ENCODE measurements at regions not wholly inside any gene's neighbourhood (a gene's known extent, or its start where the extent isn't known, plus 50 kb on each side); places are given as distances from the start of the nearest gene placed in this dataset.
"Not testable (repeated sequence)": the region's sequence is repeated elsewhere in the genome, so short reads cannot be mapped to it uniquely, and the experiment has no call there.

DNA sequence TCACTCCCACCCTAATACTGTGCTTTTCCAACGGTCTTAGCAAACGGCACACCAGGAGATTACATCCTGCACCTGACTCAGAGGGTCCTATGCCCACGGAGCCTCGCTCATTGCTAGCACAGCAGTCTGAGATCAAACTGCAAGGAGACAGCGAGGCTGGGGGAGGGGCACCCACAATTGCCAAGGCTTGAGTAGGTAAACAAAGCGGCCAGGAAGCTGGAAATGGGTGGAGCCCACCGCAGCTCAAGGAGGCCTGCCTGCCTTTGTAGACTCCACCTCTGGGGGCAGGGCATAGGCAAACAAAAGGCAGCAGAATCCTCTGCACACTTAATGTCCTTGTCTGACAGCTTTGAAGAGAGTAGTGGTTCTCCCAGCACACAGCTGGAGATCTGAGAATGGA lies 450.2 kb downstream of the DIRAS2 start:
- intact Hi-C loops (cut with DNase I) = not testable (repeated sequence)
- peak in 1 of 10 donors; percentile 39 for DNase-seq

DNA sequence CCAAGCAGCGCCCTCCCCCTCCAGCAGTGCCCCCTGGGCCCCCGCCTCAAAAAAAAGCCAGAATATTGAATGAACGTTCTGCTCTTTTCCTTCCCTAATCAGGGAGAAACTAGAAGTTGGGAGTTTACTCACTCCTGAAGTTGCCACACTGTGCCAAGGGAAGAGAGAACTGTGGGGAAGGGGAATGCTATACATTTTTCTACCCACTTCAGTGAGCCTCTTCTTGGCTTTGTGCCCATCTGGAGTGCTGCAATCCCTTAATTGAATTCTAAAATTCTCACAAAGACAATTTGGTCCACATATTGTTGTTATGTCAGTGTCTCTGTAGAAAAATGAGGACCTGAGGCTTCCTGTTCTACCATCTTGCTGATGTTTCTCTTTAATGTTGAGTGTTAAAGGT lies 443.7 kb downstream of the DIRAS2 start:
- intact Hi-C loops (cut with DNase I) = no loop called here
- DNase-seq = no peak

DNA sequence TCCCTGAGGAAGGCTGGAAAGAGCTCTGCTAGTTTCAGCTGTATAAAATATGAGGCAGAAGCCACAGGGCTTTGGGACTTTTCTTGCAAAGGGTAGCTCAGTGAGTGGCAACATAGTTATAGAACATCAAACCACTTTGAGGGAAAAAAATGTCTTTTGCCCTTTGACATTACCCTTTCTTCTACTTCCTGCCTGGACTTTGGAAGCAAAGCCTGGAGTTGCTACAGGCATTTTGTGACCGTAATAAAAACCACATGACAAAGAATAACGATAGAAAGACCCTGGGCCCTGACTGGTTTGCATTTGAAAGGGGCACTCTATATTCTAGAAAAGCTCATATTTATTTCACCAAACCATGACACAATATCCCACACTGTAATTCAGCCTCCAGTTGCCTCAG lies 440.9 kb downstream of the DIRAS2 start:
- peak in 1 of 10 donors; percentile 8 for DNase-seq

DNA sequence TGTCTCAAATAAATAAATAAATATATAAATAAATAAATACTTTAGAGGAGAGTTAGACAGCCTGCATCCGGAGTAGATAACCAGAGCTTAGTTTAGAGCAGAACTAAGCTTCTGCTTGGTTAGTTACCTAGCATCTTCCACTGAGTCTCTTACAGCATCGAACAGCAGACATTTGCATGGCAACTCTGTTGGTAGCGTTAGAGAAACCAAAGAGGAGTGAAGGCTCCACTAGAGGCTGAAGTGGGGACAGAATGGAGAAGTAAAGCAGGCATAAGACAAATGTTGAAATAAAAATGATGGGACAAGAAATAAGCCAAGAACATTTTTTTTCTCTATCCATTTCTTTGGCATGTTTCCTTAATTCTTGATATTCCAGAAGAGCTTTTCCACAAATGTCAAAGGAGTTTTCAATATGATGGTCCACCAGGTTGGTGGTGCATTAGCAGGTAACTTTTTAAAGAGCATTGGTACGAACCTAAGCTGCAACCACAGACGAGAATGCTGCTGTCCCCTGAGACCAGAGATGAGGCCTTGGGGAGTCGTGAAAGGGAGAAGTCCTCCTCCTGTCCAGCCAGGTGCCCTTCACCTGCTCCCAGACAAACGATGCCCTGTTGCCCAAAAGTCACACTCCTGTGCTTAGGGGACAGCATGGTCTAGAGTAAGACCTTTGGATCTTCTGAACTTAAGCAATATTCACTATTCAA lies 438.3 kb downstream of the DIRAS2 start:
- intact Hi-C loops (cut with DNase I) = no loop called here

More for the DNA sequence above, 440.9 kb downstream of the DIRAS2 start:
- intact Hi-C loops (cut with DNase I) = no loop called here

DNA sequence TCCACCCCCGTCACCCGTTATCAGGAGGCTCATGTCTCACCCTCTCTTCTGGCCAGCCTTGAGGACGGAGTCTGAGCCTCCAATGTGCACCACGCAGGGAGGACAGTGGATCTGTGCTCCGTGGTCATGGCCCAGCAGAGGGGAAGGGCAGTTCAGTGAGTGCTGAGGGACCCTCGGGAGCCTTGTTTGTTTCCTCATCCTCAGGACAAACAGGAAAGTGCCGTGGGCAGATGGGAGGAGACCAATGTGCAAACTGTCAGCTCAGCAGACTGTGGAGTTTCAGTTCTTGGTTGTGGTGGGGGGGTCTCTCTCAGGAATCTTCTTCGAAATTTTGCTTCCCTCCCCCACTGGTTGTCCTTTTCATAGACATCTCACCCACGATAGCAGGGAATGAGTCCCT lies 429.6 kb downstream of the DIRAS2 start:
- intact Hi-C loops (cut with DNase I); DNase-seq: not testable (repeated sequence)

More for the DNA sequence above, 438.3 kb downstream of the DIRAS2 start:
- no peak for DNase-seq

DNA sequence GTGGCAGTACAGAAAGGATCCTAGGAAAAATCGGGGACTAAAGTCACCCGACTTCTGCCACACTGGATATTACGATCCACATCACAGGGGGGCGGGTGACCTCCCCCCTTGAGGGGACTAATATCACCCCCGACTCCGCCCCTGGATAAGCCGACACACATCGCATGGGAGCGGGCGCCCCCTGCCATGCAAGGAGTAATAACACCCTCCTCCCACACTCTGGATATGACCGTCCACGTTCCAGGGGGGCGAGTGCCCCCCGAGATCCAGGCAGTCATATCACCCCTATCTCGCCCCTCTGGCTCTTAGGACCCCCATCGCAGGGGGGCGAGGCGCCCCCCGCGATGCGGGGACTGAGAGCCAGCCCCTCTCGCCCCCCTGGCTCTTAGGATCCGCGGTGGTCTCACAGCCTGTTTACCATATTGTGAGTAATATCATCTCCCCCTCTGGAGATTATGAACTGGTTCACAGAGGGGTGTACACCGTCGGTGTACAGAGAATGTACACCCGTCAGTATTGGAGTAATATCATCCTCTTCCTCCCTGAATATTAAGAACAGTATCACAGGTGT lies 423.0 kb downstream of the DIRAS2 start:
- intact Hi-C loops (cut with DNase I) = loop anchor here (10.0 kb wide), 2 partner anchors 75 to 425 kb away; partner anchors contain the start of gene DIRAS2
- DNase-seq = peak in 1 of 10 donors; percentile 83

DNA sequence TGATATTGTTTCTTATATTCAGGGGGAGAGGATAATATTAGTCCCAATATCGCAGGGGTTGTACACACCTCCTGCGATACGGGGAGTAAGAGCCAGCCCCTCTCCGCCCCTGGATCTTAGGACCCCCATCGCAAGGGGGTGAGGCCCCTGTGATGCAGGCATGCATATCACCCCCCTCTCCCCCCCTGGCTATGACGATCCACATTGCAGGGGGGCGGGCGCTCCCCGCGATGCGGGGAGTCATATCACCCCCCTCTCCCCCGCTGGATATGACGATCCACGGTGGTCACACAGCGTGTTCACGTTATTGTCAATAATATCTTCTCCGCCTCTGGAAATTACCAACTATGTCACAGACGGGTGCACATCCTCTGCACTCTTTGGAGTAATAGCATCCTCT lies 420.7 kb downstream of the DIRAS2 start:
- not testable (repeated sequence) for DNase-seq
- intact Hi-C loops (cut with DNase I) = loop anchor here (10.0 kb wide), 2 partner anchors 77 to 423 kb away; partner anchors contain the start of gene DIRAS2

DNA sequence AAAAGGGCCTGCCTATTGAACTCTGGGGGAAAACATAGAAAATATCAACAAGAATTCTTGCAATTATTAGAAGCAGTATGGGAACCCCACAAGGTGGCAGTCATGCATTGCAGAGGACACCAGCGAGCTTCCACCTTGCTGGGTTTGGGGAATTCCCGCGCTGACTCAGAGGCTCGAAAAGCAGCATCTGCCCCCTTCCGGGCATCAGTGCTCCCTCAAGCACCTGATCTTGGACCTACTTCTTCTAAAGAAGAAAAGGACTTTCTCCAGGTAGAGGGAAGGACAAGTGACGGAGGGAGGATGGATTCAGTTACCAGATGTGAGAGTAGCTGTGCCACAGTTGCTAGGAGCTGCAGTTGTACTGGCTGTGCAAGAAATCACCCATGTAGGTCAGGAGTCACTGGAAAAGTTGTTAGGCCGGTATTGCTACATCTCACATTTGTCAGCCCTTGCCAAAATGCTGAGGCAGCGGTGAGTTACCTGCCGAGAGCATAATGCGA lies 415.7 kb downstream of the DIRAS2 start:
- DNase-seq = peak; percentile 22 to 94 (median 65)
- intact Hi-C loops (cut with DNase I) = loop anchor here (5.0 to 10.0 kb wide), 3 partner anchors 82 to 530 kb away; partner anchors contain the start of gene DIRAS2

DNA sequence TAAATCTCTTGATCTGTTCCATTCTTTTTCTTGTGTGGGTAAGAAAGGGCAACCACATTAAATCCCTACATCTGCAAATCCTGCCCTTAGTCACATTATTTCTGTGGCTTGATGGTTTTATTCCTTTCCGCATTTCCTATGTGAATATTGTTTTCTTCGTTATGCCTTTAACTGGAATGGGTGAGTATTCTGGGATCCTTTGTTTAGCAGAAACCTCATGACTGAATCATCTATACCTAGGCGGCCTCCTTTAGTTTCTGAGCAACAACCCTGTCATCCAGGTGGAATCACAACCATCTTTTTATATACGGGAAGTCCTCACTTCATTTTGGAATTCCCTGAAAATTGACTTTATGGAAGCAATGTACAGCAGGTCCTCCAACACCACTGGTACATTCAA lies 409.5 kb downstream of the DIRAS2 start:
- intact Hi-C loops (cut with DNase I); DNase-seq: not testable (repeated sequence)

DNA sequence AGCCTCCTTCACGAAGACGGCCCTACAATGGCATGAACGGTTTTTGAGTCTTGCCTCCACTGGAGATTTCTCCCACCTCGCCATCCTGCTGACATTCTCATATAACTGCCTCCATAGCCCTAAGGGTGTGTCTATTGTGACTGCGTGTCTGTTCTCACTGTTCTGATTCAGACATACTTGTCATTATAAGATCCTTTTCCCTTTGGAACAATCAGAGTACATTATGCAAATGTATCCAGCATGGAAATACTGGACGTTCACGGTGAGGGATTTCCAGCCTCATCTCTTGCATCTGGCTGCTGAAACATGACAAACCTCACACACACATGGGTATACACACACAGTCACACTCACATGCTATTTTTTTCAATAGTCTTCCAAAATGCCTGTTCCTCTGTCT lies 402.1 kb downstream of the DIRAS2 start:
- DNase-seq = no peak
- intact Hi-C loops (cut with DNase I) = no loop called here

DNA sequence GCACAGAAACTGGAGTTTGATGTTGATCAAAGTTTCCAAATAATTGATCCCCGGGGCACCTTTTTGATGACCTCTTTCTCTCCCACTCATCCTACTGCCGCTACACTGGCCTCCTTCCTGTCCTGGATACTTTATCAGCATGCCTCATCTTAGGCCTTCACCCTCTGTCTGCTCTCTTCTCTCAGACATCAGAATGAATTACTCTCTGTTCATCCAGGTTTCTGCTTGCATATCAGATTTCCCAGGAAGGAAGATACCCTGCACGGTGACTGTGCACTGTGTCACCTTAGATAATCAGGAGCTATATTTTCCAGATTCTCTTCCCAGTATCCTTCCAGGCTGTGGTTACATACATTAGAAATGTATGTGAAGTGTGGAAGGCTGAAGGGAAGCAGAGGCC lies 397.0 kb downstream of the DIRAS2 start:
- intact Hi-C loops (cut with DNase I) = no loop called here

DNA sequence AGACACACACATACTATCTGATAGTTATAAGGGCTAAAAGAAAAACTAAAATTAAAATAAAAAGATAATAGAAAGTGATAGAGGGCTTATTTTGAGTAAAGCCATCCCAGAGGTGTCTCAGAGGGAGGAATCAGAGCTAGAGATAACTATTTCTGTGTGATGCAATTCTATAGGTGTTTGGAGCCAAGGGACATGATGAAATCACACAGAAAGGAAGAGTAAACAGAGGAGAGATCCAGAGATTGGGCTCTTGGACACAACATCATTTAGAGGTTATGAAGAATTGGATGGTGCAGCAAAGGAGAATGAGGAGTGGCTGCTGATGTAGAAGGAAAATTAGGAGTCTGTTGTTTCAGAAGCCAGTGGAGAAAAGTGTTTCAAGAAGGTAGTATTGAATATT lies 393.5 kb downstream of the DIRAS2 start:
- intact Hi-C loops (cut with DNase I) = no loop called here
- no peak for DNase-seq

More for the DNA sequence above, 397.0 kb downstream of the DIRAS2 start:
- DNase-seq = no peak

DNA sequence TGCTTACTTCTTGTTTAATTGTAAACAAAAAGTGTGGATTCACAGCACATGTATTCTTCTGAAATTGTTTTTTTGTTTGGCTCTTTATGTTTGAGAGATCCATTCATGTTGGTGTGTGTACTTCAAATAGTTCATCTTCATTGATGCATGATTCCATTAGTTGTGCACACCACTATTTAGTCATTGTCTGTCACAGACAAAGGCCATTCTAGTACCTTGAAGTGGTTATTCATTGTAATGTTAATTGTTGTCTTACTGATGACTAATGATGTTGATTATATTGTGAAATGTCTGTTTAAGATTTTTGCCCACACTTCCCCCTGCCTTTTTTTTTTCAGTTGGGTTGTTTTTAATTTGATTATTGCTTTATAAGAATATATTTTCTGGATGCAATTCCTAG lies 391.3 kb downstream of the DIRAS2 start:
- no peak for DNase-seq
- intact Hi-C loops (cut with DNase I) = no loop called here

DNA sequence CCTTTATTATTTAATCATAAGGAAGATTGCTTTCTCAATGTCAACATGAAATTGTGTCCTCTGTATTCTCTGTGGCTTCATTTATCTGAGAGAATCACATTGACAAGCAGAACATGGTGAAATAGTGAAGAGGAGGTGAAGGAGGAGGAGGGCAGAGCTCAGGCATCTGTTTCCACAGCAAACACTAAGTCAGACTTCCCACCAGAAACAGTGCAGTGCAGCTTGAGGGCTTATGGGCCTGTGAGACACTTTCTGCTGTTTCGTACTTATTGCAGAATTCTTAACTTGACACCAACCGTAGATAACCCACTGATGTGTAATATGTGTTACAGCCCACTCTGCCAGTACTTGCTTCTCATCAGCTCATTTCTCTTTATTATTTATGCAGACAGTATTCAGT lies 386.3 kb downstream of the DIRAS2 start:
- DNase-seq = peak in 2 of 10 donors; percentile 14 to 84
- intact Hi-C loops (cut with DNase I) = no loop called here

DNA sequence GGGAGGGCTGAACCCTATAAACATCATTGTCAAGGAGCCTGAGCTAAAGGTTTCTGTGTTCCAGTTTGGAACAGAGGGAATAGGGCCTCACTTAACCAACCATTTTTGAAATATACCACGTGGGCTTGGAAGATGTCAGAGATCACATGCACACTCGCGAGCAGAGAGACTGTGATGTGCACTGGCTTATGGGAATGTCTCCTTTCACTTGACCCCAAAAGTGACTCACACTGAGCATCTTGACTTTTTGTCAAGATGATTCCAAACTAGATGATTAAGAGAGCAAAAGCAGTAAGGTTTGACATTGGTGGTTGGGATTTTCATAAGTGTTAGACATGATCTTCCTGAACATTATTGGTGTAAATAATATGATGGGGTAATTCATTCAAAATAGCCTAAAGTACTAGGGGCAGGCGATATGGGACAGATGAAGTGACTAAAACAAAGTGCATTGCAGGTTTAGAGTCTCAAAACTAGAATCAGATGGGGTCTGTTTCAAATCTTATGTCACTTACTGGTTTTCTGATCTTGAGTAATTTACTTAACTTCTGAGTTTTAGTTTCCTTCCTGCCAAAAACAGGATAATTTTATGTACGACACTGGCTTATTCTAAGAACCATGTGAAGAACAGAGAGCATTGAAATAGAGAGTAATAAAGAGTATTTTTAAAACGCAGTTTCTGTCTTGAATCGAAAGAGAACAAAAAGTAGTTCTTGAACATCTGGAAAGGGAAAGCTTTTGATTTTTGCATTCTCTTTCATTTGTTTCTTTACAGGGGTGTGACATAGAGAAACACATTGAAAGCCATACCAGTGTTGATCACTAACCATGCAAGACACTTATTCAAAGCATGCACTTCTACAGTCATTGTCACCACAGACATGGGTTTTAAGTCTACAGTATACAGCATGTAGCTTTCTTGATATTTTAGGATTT lies 383.0 kb downstream of the DIRAS2 start:
- no peak for DNase-seq
- intact Hi-C loops (cut with DNase I) = no loop called here

DNA sequence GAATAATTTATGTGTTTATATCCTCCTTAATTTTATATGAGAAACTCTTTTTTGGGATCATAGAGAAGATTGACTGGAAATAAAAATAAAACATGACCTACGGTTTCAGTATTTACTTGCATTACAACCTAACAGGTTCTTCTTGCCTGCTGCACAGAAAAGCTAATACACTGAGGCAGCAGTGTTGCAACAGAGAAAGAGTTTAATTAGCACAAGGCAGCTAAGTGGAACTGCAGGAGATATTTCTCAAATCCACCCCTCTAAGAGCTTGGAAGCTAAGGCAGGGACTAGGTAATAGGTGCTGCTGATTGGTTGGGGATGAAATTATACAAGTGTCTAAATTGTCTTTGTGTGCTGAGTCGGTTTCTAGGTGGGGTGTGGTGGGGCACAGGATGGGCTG lies 380.9 kb downstream of the DIRAS2 start:
- DNase-seq = no peak
- intact Hi-C loops (cut with DNase I) = no loop called here

DNA sequence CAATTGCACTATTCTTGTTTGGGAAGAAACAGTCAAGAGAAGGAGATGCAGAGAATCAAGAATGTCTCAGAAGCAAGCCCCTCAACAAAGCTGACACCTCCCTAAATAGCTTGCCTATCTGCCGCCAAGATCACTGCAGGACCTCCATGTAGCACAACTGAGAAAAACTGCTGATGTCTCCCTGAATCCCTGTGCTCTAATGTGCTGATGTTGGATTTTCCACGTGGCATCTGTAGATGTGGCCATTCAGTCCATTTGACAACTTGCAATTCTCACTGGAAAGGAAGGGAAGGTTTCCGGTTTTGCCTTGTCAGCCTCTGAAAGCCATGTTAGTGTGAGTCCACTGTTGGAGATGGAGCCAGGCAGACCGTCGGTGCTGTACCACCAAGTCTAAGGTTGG lies 374.0 kb downstream of the DIRAS2 start:
- DNase-seq = no peak
- intact Hi-C loops (cut with DNase I) = no loop called here

DNA sequence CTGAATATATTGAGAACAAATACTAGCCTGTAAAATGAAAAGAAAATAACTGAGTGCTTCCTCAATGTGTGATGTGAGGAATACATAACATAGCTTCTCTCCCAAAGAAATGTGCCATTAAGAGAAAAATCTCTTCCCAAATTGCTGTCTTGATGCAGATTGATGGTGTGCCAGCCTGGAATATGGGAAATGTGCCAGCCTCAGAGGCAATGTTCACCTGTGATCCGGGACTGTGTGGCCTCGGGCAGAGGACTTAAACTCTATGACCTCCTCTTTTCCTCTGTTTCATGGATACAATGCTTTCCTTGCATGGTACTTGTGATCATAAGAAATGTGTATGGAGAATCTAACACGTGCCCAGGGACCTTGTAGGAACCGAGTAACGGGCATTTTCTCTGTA lies 370.9 kb downstream of the DIRAS2 start:
- intact Hi-C loops (cut with DNase I) = no loop called here
- DNase-seq = no peak

DNA sequence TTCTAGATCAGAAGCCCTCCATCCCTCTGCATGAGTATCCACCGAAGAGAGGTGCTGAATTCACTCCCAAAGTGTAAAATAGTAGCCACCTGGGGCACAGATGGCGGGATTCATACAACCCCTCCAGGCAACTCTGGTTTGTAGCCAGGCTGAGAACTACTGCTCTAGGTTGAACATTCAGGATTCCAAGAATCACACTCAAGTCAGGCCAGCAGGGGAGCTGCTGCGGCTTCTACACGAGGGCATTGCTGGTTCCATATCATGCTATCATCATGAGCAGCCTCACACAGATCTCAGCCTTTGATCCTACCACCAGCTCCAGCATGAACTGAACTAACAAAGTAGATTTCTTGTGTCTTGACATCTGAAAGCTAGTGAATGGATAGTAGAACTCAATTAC lies 367.9 kb downstream of the DIRAS2 start:
- intact Hi-C loops (cut with DNase I) = no loop called here
- no peak for DNase-seq

DNA sequence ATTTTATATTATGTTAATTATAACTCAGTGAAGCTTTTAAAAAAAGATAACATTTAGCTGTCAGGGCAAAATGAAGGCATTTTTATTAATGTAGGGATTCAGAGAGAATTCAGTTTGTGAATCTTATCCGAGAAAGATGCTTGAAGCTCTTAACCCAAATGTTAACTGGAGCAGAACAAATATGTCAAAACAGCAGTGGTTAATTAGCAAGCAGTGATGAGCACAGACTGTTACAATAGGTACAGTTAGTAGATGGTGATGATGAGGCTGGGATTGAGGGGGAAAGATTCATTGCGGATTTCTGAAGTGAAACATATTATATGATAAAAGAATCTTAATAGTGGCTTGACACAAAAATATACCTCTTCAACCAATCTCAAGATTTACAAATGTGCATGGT lies 356.7 kb downstream of the DIRAS2 start:
- intact Hi-C loops (cut with DNase I) = no loop called here
- DNase-seq = no peak
